ENCODE measurements at regions not wholly inside any gene's neighbourhood (a gene's known extent, or its start where the extent isn't known, plus 50 kb on each side); places are given as distances from the start of the nearest gene placed in this dataset.

GRCh38 chr17:51461578-51462004 is 201.2 kb downstream of the UTP18 start:
- Histone ChIP-seq H3K27me3 (replicated peaks in 1 of 2; ENCODE audit: control insufficient read depth in 2 of 2, insufficient read depth in 2 of 2, low read length in 1 of 2) (no peaks in the 10 kb centered on the region), H2AFZ (ENCODE audit: control insufficient read depth, low read depth, low read length) (no peak overlapping the region), H3K9ac (ENCODE audit: control insufficient read depth, insufficient read depth, low read length) (no peak overlapping the region), H3K4me3 (no peak overlapping the region), H3K4me2 (ENCODE audit: control insufficient read depth, insufficient read depth) (no peak overlapping the region), H3K79me2 (ENCODE audit: control insufficient read depth, insufficient read depth, low read length) (no peaks in the 10 kb centered on the region), H3K4me1 (ENCODE audit: control insufficient read depth, insufficient read depth, low read length) (no peaks in the 10 kb centered on the region), H3K27ac (ENCODE audit: control insufficient read depth, insufficient read depth) (no peak overlapping the region), H3K36me3 (ENCODE audit: control insufficient read depth in 2 of 2, insufficient read depth in 2 of 2, low read length in 1 of 2) (no peaks in the 10 kb centered on the region), H3K9me3 (replicated peaks; ENCODE audit: control insufficient read depth, insufficient read depth, low read length) (no peaks in the 10 kb centered on the region), H4K20me1 (ENCODE audit: control insufficient read depth, insufficient read depth) (no peaks in the 10 kb centered on the region)
- ATAC-seq (peak; percentile 86), FAIRE-seq (peak; percentile 93), DNase-seq (ENCODE audit: low read depth, low spot score) (no peak)
- RAD21 ChIA-PET (ENCODE audit: unreplicated experiment): interaction anchor here (1.0 to 1.2 kb wide), 2 partner anchors 73 to 75 kb away, joined by 3 to 4 read pairs; no protein-coding TSS in a partner anchor
- 28% methylated on average over 11 of the region's 11 CpGs for WGBS (ENCODE audit: insufficient coverage, insufficient replicate concordance, low lambda C conversion rate, missing lambda C conversion rate)
- POLR2A ChIA-PET: no interaction called here
- SMC1A ChIA-PET (ENCODE audit: uncharacterized antibody, unreplicated experiment): interaction anchor here (0.8 to 1.6 kb wide), 2 partner anchors 9 to 77 kb away, joined by 3 to 6 read pairs; no protein-coding TSS in a partner anchor
- in situ Hi-C loops (cut with MboI) (no loop called here), intact Hi-C loops (cut with micrococcal nuclease; ENCODE audit: unreplicated experiment) (loop anchor here (5.0 kb wide), 1 partner anchor 76 kb away; no protein-coding TSS in a partner anchor)
- BruUV-seq (replicated peaks): no TSS peak
- CTCF ChIA-PET: interaction anchor here (0.8 to 2.8 kb wide), 16 partner anchors 9 to 224 kb away, joined by 3 to 14 read pairs (median 4); no protein-coding TSS in a partner anchor
- TF ChIP-seq CTCF (IDR thresholded peaks at IDR 0.05 in 2 of 3, conservative IDR thresholded peaks at IDR 0.05 in 1 of 3; ENCODE audit: control insufficient read depth in 2 of 3, extremely low read depth in 1 of 3, insufficient read depth in 1 of 3, low read depth in 3 of 3, low read length in 3 of 3) (peak; percentile 70 to 96 (median 87)), YY1 (IDR thresholded peaks at IDR 0.05; ENCODE audit: low read depth, low read length) (peak; percentile 38; the same call in 1 of the 2 replicates), HDAC6 (IDR thresholded peaks at IDR 0.05; ENCODE audit: unreplicated experiment) (no peak), NFYB (IDR thresholded peaks at IDR 0.05; ENCODE audit: insufficient read depth, low read depth, low read length) (no peak), BRCA1 (IDR thresholded peaks at IDR 0.05; ENCODE audit: low read depth, low read length) (no peak), ATF7 (IDR thresholded peaks at IDR 0.05; ENCODE audit: low read depth) (no peak), E2F4 (IDR thresholded peaks at IDR 0.05; ENCODE audit: low read depth, low read length) (no peak), TAF1 (IDR thresholded peaks at IDR 0.05; ENCODE audit: borderline replicate concordance, low read depth, low read length) (no peak), CREM (IDR thresholded peaks at IDR 0.05; ENCODE audit: low read depth) (no peak), POLR2AphosphoS5 (IDR thresholded peaks at IDR 0.05; ENCODE audit: low read length) (no peak), SMC3 (IDR thresholded peaks at IDR 0.05; ENCODE audit: borderline replicate concordance, low read length) (peak; percentile 62; the same call in 1 of the 2 replicates), FOS (IDR thresholded peaks at IDR 0.05; ENCODE audit: borderline replicate concordance, extremely low read depth, insufficient read length) (no peak), CEBPB (IDR thresholded peaks at IDR 0.05; ENCODE audit: borderline replicate concordance in 1 of 2, low read depth in 2 of 2, low read length in 2 of 2) (no peak), RAD21 (IDR thresholded peaks at IDR 0.05; ENCODE audit: insufficient read depth, low read depth, low read length) (peak; percentile 27; the same call in 1 of the 2 replicates), CBX3 (IDR thresholded peaks at IDR 0.05; ENCODE audit: borderline replicate concordance, low read depth) (no peak), REST (IDR thresholded peaks at IDR 0.05; ENCODE audit: low read depth, low read length) (no peak)
- TF ChIP-seq, protein P1, sequence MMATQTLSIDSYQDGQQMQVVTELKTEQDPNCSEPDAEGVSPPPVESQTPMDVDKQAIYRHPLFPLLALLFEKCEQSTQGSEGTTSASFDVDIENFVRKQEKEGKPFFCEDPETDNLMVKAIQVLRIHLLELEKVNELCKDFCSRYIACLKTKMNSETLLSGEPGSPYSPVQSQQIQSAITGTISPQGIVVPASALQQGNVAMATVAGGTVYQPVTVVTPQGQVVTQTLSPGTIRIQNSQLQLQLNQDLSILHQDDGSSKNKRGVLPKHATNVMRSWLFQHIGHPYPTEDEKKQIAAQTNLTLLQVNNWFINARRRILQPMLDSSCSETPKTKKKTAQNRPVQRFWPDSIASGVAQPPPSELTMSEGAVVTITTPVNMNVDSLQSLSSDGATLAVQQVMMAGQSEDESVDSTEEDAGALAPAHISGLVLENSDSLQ (IDR thresholded peaks at IDR 0.05): no peak

All from GM12878 (cell line).